GM18867 (cell line): ENCODE measurements at regions not wholly inside any gene's neighbourhood (a gene's known extent, or its start where the extent isn't known, plus 50 kb on each side); places are given as distances from the start of the nearest gene placed in this dataset.

ENCODE experiments used
- ATAC-seq: cut with Tn5 transposase; IDR thresholded peaks from one replicate; pipeline ENCODE4 v1.9.1; 2021; ENCODE audit warnings: mild to moderate bottlenecking, moderate library complexity; ENCODE audit not compliant: unreplicated experiment

DNA sequence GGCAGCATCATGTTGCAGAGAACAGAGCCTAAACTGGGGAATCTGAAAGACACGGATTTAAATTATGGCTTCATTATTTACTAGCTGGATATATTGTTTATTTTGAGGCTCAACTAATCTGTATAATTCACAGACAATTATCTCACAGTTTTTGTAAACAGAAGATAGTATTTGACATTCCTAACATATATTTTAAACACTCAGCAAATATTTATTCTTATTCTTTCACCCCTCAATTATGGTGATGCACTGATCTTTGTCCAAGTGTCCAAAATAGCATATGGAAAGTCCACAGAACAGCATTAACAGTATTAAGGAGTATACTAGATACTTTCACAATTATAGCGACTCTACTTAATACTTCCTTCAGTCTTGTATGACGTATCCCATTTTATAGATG lies 257.0 kb downstream of the ADGRG6 start:
- ATAC-seq = no peak

DNA sequence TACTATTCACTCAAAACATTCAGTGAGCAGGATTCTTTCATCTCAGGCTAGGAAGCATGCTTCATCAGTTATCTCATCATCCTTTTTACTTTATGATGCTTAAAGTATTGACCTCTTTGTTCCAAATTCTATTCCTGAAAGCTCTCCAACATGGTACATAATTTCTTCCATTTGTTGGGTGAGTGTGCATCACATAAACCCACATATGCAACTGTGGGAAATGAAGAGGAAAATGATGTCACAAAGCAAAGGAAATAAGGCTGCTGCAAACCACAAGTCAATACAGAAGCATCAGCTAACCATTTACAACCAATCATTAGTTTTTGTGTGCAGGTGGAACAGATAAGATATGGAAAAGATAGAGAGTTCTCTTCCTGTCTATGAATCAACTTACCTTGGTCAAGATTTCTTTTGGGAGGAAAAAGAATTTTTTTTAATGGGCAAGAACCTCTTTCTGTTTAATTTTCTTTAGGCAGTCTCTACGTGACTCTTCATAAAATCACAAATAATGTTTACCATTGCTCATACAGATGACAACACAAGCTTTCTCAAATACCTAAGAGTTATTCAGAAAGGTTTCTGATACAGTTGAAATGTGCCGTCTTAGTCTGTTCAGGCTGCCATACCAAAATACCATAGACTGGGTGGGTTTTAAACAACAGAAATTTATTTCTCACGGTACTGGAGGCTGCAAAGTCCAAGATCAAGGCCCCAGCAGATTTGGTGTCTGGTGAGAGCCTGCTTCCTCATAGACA lies 259.9 kb downstream of the ADGRG6 start:
- ATAC-seq = no peak

DNA sequence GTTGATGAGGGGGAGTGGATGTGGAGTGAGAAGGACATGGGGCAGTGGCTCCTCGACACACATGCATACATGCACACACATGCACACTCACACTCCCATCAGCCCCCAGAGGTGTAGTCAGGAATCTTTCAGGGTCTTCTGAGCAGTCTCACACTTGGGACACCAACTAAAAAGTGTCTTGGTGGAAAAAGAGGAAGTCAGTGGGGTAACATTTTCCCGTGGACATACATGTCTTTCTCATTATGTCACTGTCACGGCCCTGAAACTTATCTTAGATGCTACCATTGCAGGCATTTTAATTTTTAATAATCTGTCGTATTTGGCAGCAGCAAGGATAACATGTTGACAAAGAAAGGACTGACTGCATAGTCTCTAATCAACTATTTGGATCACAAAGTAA lies 261.1 kb downstream of the ADGRG6 start:
- no peak for ATAC-seq

DNA sequence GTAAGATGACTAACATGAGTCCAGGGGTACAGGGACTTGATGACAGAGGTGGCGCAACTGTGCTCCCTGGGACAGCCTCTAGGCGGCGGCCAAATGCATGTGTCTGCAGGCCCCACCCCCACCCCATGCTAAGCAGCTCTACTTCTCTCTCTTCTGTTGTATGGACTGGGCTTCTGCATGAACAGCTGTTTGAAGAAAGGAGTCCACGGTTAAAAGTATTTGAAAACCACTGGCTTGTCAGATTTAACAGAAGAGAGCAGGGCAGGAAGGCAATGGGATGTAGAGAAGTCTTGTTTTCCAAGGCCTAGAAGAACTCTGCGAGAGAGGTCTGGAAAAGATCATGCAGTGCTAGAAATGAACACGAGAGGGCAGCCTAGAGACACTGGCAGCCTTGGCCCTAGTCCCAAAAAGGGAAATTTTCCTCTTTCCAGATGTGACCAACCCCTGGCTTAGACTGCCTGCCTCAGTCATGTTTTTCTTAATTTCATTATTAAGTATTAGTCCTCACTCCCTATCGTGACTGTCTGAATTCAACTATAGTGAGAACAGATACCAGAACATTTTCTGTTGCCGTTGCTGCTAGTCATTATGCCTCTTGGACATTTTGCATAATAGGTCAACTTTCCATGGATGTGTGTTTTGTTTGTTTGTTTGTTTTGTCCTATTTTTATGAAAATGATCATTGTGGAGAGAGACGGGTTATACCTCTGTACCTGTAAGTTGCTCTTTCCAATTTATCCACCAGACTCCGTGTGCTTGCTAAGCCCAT lies 265.0 kb downstream of the ADGRG6 start:
- ATAC-seq = peak; percentile 70

DNA sequence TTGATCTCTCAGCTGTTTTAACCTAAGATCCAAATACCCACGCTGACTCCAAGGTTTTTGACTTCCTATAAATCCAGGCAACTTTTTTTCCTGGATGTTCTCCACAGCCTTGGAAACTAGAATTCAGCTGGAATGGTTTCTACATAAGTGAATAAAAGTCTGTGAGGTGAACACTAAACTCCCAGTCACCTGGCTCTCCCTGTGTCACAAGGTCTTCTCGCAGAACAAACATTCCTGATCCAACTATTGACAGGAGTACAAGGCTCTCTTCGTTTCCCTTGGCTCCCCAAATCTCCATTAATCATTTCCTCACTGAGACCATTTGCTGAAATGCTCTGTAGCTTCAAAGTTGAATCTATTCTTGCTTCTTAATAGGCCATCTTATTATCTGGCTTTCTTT lies 265.7 kb downstream of the ADGRG6 start:
- no peak for ATAC-seq

DNA sequence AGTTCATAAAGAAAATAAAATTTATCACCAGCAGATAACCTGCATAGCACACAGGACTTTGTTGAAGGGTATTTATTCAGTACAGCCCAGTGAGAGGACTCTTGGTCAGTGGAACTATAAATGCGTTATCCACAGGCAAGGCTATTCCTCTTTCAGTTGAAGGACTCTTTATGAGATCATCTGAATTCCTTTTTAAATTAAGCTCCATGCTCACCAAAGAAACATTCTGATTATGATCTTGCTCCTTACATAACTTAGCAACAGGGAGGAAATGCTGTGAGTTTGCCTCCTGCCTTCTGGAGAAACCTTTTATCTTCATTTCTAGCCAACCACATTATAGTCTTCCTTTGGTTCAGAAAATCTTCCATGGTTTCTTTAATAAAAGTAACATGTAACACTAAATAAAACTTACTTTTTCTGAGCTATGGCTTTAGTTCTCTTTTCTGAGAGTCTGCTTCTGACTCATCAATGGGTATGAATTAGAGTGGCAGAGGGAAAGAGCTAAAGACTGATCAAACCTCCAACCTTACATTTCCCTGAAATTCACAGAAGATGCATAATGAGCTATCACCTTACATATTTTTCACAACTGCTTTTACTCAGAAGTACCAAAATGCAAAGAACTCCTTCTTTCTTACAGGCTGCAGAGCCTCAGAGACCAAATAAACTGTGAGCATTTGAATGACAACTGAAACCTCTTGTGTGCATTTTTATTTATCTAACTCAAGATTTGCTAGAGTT lies 267.2 kb downstream of the ADGRG6 start:
- ATAC-seq = no peak

DNA sequence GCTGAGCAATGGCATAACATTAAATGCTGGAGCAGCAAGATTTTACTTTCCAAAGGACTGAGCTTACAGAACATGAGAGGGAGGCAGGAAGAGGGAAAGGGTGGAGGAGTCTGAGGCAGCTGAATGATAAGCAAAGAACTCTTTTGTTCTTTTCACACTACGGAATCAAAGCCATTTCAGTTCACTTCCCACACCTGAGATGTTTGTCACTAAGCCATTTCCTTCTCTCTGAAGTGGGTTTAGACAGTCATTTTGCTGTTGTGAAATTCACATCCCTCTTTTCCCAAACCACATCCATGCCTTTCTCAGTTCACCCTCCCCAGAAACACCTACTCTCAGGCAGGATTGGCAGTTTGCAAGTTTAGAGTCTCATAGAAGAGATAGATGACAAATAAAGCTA lies 267.9 kb downstream of the ADGRG6 start:
- no peak for ATAC-seq

DNA sequence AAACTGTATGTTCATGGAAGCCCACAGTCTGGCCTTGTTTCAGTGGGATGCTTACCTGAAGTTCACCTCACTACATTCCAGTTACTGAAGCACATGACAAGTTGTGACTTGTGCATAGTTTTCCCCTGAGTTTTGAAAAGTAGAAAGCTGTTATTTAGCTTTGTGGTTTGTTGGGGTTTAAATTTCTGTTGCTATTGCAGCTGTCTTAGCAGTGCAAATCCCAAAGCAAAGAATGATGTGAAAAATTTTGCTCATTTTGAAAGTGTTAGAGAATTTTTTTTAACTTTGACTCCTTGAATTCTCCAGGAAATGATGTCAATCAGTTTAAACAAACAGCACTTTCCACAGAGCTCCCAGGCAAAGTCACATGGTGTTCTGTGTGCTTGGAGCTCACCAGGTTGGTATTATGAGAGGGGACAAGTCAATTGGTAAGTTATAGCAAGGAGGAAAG lies 268.4 kb downstream of the ADGRG6 start:
- no peak for ATAC-seq

DNA sequence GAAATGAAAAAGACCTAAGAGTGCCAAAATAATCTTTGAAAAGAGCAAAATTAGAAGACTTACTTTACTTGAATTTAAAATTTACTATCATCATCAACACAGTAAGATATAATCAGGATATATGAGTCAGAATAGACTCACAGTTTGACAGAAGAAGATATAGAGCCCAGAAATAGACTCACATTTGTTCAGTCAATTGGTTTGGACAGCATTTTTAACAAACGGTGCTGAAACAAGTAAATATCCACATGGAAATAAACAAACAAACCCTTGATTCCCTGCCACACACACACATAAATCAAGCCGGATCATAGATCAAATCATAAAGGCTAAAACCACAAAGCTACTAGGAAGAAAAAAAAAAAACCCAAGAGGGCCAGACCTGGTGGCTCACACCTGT lies 291.1 kb downstream of the ADGRG6 start:
- no peak for ATAC-seq

DNA sequence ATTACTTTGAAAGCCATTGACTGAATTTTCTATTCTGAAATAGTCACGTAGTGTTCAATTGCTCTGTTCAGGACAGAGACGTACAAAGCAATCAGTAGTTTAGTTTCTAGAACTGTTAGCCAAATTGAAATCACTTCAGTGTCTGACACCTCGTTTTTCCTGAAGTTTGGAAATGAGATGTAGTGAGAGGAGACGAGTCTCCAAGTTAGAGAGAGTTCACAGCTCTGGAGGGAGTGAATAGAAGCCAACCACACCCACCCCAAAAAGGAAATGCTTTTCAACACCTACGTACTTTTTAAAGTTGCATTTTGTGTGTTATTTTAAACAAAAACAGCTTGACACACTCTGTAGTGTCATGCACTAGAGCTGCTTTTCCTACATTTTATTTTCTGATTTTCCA lies 296.0 kb downstream of the ADGRG6 start:
- no peak for ATAC-seq

DNA sequence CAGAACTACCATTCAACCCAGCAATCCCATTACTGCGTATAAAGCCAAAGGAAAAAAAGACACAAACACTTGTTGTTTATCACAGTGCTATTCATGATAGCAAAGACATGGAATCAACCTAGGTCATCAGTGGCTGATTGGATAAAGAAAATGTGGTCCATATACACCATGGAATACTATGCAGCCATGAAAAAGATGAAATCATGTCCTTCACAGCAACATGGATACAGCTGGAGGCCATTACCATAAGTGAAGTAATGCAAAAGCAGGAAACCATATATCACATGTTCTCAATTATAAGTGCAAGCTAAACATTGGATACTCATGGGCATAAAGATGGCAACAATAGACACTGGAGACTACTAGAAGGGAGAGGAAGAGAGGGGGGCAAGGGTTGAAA lies 299.6 kb downstream of the ADGRG6 start:
- no peak for ATAC-seq

DNA sequence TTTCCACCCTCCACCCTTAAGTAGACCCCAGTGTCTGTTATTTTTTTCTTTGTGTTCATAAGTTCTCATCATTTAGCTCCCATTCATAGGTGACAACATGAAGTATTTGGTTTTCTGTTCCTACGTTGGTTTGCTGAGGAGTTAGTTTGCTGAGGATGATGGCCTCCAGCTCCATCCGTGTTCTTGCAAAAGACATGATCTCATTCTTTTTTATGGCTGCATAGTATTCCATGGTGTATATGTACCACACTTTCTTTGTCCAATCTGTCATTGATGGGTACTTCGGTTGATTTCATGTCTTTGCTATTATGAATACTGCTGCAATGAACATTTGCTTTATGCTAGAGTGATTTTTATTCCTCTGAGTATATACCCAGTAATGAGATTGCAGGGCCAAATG lies 301.2 kb downstream of the ADGRG6 start:
- no peak for ATAC-seq

DNA sequence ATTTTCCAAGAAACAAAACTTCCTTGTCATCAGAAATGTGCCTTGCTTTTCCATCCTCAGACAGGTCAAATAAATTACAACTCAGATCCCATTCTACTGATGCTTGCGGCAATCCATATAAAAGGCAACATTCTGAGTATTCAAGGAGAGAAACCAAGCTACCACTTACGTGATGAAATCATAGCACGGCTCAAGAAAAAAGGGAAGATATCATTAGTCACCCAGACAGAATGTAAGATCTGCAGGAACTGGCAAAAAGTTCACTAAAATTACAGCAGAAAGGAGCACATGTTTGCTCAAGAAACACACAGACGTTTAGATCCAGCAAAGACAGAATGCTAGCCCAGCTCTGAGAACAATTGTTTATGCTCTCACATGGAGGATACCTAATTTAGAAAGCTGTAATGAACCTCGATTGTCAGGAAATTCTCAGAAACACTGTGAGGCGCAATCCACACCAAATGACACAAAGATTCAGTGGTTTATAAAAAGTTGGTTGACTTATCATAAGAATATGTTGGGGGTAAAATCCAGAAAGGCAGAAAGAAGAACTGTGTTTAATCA lies 304.2 kb downstream of the ADGRG6 start:
- ATAC-seq = no peak

DNA sequence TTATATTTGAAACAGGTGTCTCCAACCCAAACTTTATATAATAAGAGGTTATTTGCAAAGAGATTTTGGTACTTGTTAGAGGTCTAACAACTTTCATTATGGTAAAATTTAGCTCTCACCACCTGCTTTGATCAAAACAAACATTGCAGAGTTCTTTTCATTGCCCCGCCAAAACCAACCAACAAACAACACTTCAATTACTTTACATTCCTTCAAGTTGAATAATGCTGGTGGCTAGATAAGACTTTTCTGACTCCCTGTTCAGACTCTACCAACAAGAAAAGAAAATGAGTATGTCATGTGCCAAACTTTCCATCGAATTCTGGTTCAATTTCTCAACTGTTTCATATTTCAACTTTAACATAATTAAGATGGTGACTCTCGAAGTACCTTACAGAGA lies 311.1 kb downstream of the ADGRG6 start:
- no peak for ATAC-seq

DNA sequence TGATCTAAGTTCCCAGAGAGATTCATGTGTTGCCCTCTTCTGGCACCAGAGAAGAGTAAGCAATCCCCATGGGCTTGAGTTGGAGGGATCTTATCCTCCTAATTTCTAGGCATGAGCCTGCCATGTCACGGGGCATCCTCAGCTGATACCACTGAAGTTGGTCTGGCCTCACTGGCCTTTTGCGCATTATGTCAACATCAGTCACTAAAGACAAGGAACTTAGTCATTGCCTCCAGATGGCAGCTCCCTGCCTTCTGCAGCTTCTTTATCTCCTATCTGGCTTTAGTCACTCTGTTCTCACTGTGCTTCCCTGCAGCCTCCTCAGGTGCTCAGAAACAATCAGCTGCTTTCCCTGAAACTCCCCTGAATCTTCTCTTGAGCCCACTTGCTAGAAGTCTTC lies 312.2 kb downstream of the ADGRG6 start:
- ATAC-seq = no peak

DNA sequence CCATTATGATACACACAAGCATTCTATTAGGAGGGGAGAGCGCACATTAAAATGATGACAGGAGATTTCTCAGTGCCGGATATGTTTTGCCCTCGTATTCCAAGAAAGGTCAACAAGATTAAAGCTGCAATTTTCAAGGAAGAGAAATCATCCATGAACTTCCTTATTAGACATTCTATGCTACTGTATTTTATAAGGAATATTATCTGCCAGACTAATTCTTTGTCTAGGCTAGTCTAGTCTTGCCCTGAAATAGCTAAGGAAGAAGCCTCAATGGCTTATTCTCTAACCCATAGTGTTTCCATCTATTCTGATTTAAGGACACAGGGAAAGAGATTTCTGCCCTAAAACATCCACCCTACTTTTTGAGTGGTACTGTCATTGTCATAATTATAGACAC lies 315.4 kb downstream of the ADGRG6 start:
- no peak for ATAC-seq

DNA sequence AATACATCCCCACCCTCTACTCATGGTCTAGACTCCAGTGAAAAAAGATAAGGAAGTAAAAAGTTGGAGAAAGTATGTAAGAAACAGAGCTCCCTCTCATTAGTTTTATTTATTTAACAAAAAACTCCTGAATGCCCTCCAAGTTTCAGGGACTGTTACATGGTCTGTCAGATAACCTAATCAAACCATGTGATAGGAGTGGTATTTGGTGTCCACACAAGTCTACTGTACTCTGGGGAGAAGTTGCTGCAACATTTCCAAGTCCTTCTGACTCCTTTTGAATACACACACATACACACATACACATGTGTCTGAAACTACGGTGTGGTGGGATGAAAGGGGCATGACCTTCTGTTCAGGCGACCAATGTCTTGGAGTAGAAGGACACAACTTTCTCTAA lies 320.0 kb downstream of the ADGRG6 start:
- ATAC-seq = no peak

DNA sequence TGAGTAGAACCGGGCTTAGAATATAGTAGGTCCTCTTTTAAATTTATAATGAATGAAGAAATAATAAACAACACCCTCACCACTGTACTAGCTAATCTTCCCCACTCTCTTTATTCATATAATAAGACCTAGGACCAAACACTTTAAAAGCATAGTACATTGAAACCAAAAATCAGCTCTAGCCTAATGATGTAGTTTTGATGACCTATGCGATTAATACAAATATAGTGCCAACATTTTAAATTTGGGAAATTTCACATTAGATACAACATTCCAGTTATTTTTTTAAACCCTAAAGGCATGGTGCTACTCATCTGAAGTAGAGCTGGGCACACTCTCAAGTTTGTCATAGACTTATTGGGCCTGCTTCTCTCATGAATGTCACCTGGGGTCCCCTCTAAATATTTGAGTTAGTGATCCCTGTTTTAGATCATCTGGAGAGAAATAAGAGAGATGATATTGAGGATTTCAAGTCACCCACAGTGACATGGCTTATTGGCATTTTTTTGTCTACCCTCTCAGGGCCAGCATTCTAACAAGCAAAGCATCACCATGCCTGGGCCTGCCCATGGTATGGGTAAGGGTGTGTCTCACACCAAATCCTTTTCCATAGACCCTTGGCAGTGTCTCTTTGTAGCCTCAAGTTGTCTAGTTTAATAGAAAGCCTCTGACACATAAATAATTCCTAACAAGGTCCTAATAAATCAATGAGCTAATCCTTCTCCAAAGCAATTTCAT lies 319.8 kb downstream of the HIVEP2 start:
- no peak for ATAC-seq

DNA sequence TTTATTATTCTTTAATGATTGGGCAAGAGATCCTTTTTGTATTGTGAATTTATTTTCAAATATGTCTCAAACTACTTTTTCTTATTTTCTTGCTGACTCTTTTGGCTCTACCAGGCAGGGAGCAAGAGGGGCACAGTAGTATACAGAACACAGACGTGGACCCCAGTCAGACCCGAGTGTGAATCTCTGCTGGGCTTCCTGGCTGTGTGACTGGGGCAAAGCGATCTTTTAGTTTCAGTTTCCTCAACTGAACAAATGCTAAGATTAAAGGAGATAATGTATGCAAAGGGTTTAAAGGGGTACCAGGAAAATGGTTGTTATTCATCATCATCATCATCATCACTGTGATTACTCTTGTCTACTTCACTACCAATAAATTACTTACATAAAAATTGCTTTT lies 317.5 kb downstream of the HIVEP2 start:
- no peak for ATAC-seq

DNA sequence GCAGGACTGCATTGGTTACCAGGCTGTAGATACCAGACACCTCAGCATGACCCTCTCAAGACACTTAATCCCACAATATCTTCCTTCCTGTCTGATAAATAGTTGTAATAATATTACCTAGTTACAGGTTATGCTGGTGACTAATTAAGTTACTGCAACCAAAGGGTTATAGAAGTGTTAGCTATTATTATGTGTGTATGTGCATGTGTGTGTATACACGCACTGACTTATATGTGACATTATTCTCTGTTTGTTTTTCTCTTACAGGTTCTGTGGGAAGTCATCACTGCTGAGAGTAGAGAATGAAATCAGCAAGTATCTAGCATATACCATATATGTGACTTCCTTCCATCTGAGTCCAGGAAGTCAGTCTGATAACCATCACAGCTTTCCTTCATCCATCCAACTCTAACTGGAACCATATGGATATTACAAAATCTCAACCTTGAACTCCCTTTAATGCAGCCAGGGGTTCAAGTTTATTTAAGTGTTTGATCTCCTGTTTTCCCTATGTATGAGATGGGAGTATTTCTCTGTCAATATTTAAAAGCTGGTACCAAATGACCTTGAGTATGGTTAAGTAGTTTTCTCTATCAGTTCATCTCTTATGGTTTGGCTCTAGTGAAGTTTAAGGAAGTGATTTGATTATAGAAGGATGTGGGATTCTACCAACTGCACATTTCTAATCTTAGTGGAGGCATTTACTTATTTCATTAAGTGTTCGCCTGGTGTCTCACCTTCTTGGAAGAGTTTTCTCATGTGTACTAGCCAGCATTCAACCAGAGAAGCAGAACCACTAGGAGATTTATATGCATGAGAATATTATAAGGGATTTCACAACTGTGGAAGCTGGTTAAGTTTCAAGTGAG lies 313.2 kb downstream of the HIVEP2 start:
- ATAC-seq = no peak
